Activated naive CD4-positive, alpha-beta T cell treated with anti-CD3 and anti-CD28 coated beads for 36 hours (primary cell): ENCODE measurements at regions not wholly inside any gene's neighbourhood (a gene's known extent, or its start where the extent isn't known, plus 50 kb on each side); places are given as distances from the start of the nearest gene placed in this dataset.
"Not testable (repeated sequence)": the region's sequence is repeated elsewhere in the genome, so short reads cannot be mapped to it uniquely, and the experiment has no call there.

ENCODE experiments used
- CTCF ChIA-PET: fragments of 350-600 bp; sonication (Branson Sonifier 250); formaldehyde crosslinking; loops from one replicate; lab custom pipeline; 2021; ENCODE audit warnings: antibody characterized with exemption; lab: Charles Lee
- DNase-seq: peaks from one replicate; pipeline ENCODE4 v3.0.0-alpha.2; 2020
- H3K27ac Mint-ChIP-seq: one replicate; pipeline ENCODE4 v1.8.0; 2021; ENCODE audit warnings: mild to moderate bottlenecking, mixed read lengths
- H3K27me3 Mint-ChIP-seq: one replicate; pipeline ENCODE4 v1.8.0; 2021; ENCODE audit warnings: low read depth, mixed read lengths
- H3K36me3 Mint-ChIP-seq: one replicate; pipeline ENCODE4 v1.8.0; 2021; ENCODE audit warnings: low read depth, mixed read lengths
- H3K4me1 Mint-ChIP-seq: one replicate; pipeline ENCODE4 v1.8.0; 2021; ENCODE audit warnings: low read depth, mixed read lengths
- H3K4me3 Mint-ChIP-seq: one replicate; pipeline ENCODE4 v1.8.0; 2021; ENCODE audit warnings: mild to moderate bottlenecking, moderate library complexity, mixed read lengths
- H3K9me3 Mint-ChIP-seq: one replicate; pipeline ENCODE4 v1.8.0; 2021; ENCODE audit warnings: mixed read lengths
- intact Hi-C: fragments of 100-400 bp; cut with micrococcal nuclease; formaldehyde crosslinking; loops from one replicate; pipeline ENCODE4 v1.15.1; 2023

- no peaks in the 10 kb centered on the region for H3K27me3 Mint-ChIP-seq
- no peaks in the 10 kb centered on the region for H3K4me1 Mint-ChIP-seq
- no peak overlapping the region for H3K27ac Mint-ChIP-seq
- intact Hi-C loops, result no loop called here
- H3K9me3 Mint-ChIP-seq, result no peaks in the 10 kb centered on the region
- H3K36me3 Mint-ChIP-seq, result no peaks in the 10 kb centered on the region
- CTCF ChIA-PET, result no interaction called here
- no peak for DNase-seq
- H3K4me3 Mint-ChIP-seq, result no peak overlapping the region
These were observed 162.9 kb downstream of the C6orf118 start for GRCh38 chr6:165146456-165146855.

DNA sequence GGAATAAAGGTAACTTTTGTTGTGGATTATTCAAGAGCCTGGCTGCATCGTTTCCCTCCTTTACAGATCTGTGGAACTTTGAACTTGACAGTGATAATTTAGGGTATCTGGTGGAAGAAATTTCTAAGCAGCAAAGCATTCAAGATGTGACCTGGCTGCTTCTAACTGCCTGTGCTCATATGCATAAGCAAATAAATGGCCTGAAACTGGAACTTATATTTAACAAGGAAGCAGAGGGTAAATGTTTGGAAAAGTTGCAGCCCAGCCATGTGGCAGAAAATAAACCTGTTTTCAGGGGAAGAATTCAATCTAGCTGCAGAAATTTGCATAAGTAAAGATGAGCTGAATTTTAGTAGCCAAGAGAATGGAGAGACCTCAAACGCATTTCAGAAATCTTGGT is 173.5 kb downstream of the C6orf118 start:
- no peaks in the 10 kb centered on the region for H3K4me1 Mint-ChIP-seq
- no peak overlapping the region for H3K4me3 Mint-ChIP-seq
- intact Hi-C loops, result no loop called here
- H3K27ac Mint-ChIP-seq, result no peak overlapping the region
- DNase-seq, result no peak
- peaks cover 17% of the 10 kb centered on the region for H3K9me3 Mint-ChIP-seq
- H3K27me3 Mint-ChIP-seq, result no peaks in the 10 kb centered on the region
- CTCF ChIA-PET, result no interaction called here
- no peaks in the 10 kb centered on the region for H3K36me3 Mint-ChIP-seq

GRCh38 chr6:165129086-165129485 is 180.3 kb downstream of the C6orf118 start:
- no peaks in the 10 kb centered on the region for H3K36me3 Mint-ChIP-seq
- no peaks in the 10 kb centered on the region for H3K27me3 Mint-ChIP-seq
- DNase-seq, result no peak
- H3K27ac Mint-ChIP-seq, result no peak overlapping the region
- no peaks in the 10 kb centered on the region for H3K4me1 Mint-ChIP-seq
- H3K4me3 Mint-ChIP-seq, result no peak overlapping the region
- CTCF ChIA-PET, result no interaction called here
- intact Hi-C loops, result no loop called here
- H3K9me3 Mint-ChIP-seq, result peaks cover 10% of the 10 kb centered on the region

GRCh38 chr6:165127743-165128142 is 181.7 kb downstream of the C6orf118 start:
- H3K36me3 Mint-ChIP-seq, intact Hi-C loops, H3K4me3 Mint-ChIP-seq, H3K4me1 Mint-ChIP-seq, DNase-seq, CTCF ChIA-PET, H3K27me3 Mint-ChIP-seq, H3K9me3 Mint-ChIP-seq, H3K27ac Mint-ChIP-seq: not testable (repeated sequence)

- H3K27me3 Mint-ChIP-seq, H3K27ac Mint-ChIP-seq, H3K36me3 Mint-ChIP-seq, H3K9me3 Mint-ChIP-seq, H3K4me1 Mint-ChIP-seq, CTCF ChIA-PET, H3K4me3 Mint-ChIP-seq, DNase-seq, intact Hi-C loops: not testable (repeated sequence)
These were observed 184.7 kb downstream of the C6orf118 start for GRCh38 chr6:165124681-165125080.

DNA sequence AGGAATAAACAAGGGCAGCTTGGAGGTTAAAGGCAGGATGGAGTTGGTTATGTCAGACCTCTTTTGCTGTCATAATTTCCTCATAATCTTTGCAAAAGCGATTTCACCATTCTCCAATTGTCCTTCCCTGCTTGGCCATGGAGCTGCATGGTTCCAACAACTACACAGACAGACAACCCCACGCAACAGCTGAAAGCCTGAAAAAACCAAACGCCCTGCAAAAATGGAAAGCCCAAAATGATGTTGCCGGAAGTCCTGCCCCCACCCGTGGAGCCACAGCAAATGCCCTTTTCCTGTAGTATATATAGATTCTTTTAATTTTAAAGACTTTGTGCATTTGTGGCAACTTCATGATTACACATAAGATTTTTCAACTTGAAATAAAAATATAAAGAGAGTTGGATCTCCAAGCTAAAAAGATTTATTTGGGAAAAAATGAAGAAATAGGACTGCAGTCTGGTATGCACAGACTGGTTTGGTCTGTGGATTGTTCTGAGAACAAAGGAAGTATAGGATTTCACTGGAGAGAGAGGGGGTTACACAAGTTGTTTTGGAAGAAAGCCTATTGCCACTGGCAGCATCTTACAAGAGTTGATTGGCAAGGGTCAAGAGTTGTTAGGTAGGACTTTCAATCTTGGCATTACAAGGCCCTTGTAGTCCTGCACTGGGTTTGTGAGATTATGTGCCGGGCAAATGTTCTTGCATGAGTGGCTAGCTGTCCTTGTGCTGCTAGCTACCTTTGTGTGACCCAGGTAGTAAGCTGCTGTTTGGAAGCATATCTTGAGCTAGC is 190.0 kb downstream of the C6orf118 start:
- Mint-ChIP-seq H3K36me3 (no peaks in the 10 kb centered on the region), H3K4me3 (no peak overlapping the region), H3K27me3 (no peaks in the 10 kb centered on the region), H3K4me1 (no peaks in the 10 kb centered on the region), H3K27ac (no peak overlapping the region), H3K9me3 (no peaks in the 10 kb centered on the region)
- intact Hi-C loops, result no loop called here
- no peak for DNase-seq
- CTCF ChIA-PET, result interaction anchor here (0.6 kb wide), 1 partner anchor 279 kb away, joined by 4 read pairs; no protein-coding TSS in a partner anchor

GRCh38 chr6:165118736-165119135 is 190.7 kb downstream of the C6orf118 start:
- peaks cover 2% of the 10 kb centered on the region for H3K9me3 Mint-ChIP-seq
- intact Hi-C loops, result no loop called here
- H3K27ac Mint-ChIP-seq, result no peak overlapping the region
- no peaks in the 10 kb centered on the region for H3K36me3 Mint-ChIP-seq
- no peak for DNase-seq
- no peaks in the 10 kb centered on the region for H3K27me3 Mint-ChIP-seq
- no peak overlapping the region for H3K4me3 Mint-ChIP-seq
- H3K4me1 Mint-ChIP-seq, result no peaks in the 10 kb centered on the region
- CTCF ChIA-PET, result no interaction called here

- intact Hi-C loops, result no loop called here
- no peak overlapping the region for H3K4me3 Mint-ChIP-seq
- H3K36me3 Mint-ChIP-seq, result no peaks in the 10 kb centered on the region
- DNase-seq, result no peak
- H3K4me1 Mint-ChIP-seq, result no peaks in the 10 kb centered on the region
- CTCF ChIA-PET, result no interaction called here
- H3K27me3 Mint-ChIP-seq, result no peaks in the 10 kb centered on the region
- peaks cover 2% of the 10 kb centered on the region for H3K9me3 Mint-ChIP-seq
- H3K27ac Mint-ChIP-seq, result no peak overlapping the region
These were observed 191.6 kb downstream of the C6orf118 start for GRCh38 chr6:165117806-165118205.

GRCh38 chr6:165117121-165117520 is 192.3 kb downstream of the C6orf118 start:
- H3K4me3 Mint-ChIP-seq, result no peak overlapping the region
- CTCF ChIA-PET, result no interaction called here
- no peak overlapping the region for H3K27ac Mint-ChIP-seq
- no peak for DNase-seq
- H3K36me3 Mint-ChIP-seq, result no peaks in the 10 kb centered on the region
- intact Hi-C loops, result no loop called here
- H3K9me3 Mint-ChIP-seq, result peaks cover 2% of the 10 kb centered on the region
- H3K4me1 Mint-ChIP-seq, result no peaks in the 10 kb centered on the region
- no peaks in the 10 kb centered on the region for H3K27me3 Mint-ChIP-seq

DNA sequence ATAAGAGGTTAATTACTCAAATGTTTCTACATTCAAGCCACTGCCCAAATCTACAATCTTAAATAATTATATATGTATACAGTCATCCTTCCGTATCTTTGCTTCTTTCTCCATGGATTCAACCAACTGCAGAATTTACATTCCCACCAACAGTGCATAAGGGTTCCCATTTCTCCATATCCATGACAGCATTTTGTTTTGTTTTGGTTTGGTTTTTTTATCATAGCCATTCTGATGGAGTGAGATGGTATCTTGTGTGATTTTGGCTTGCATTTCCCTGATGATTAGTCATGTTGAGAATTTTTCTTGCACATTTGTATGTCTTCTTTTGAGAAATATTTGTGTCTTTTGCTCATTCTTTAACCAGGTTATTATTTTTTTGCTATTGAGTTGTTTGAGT is 198.5 kb downstream of the C6orf118 start:
- H3K27me3 Mint-ChIP-seq, result no peaks in the 10 kb centered on the region
- no peaks in the 10 kb centered on the region for H3K4me1 Mint-ChIP-seq
- no peak overlapping the region for H3K27ac Mint-ChIP-seq
- no peak overlapping the region for H3K4me3 Mint-ChIP-seq
- H3K36me3 Mint-ChIP-seq, result no peaks in the 10 kb centered on the region
- intact Hi-C loops, result no loop called here
- CTCF ChIA-PET, result no interaction called here
- H3K9me3 Mint-ChIP-seq, result peaks cover 2% of the 10 kb centered on the region
- DNase-seq, result no peak

DNA sequence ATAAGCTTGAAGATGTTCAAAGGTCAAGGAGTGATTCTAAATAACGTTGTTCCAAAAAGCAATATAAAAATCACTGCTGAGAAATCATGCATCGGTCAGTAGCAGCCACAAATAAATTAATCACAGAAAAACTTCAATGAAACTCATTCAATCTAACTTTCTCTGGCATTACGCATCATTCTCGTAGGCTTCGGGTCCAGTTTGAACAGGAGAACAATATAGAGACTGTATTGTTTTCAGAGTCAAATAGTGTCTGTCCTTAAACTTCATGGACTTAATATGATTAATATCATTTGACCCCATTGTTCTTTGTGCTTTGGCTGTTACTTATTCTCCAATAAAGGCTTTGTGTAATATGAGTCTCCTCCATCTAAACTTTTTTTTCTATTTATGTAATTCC is 200.4 kb downstream of the C6orf118 start:
- Mint-ChIP-seq H3K36me3 (no peaks in the 10 kb centered on the region), H3K27ac (no peak overlapping the region), H3K27me3 (no peaks in the 10 kb centered on the region), H3K9me3 (peaks cover 2% of the 10 kb centered on the region), H3K4me1 (no peaks in the 10 kb centered on the region), H3K4me3 (no peak overlapping the region)
- no peak for DNase-seq
- intact Hi-C loops, result no loop called here
- CTCF ChIA-PET, result interaction anchor here (0.6 kb wide), 1 partner anchor 244 kb away, joined by 3 read pairs; no protein-coding TSS in a partner anchor

- Mint-ChIP-seq H3K4me3 (no peak overlapping the region), H3K27ac (no peak overlapping the region), H3K9me3 (no peaks in the 10 kb centered on the region), H3K27me3 (no peaks in the 10 kb centered on the region), H3K4me1 (no peaks in the 10 kb centered on the region), H3K36me3 (no peaks in the 10 kb centered on the region)
- intact Hi-C loops, result no loop called here
- CTCF ChIA-PET, result no interaction called here
- DNase-seq, result no peak
These were observed 203.1 kb downstream of the C6orf118 start for GRCh38 chr6:165106261-165106660.

GRCh38 chr6:165098165-165098564 is 211.2 kb downstream of the C6orf118 start:
- CTCF ChIA-PET, result interaction anchor here (1.1 kb wide), 1 partner anchor 132 kb away, joined by 3 read pairs; no protein-coding TSS in a partner anchor
- DNase-seq, result no peak
- Mint-ChIP-seq H3K9me3 (peaks cover 4% of the 10 kb centered on the region), H3K4me1 (no peaks in the 10 kb centered on the region), H3K36me3 (no peaks in the 10 kb centered on the region), H3K4me3 (no peak overlapping the region), H3K27me3 (no peaks in the 10 kb centered on the region), H3K27ac (no peak overlapping the region)
- intact Hi-C loops, result no loop called here
